Stomach (tissue), 8 donors: ENCODE measurements at regions not wholly inside any gene's neighbourhood (a gene's known extent, or its start where the extent isn't known, plus 50 kb on each side); places are given as distances from the start of the nearest gene placed in this dataset.

Experiments
- DNase-seq, 2 donors: peaks; one replicate each; pipeline versions ENCODE4 v3.0.0 to v3.0.0-alpha.2; 2013 to 2019
- H3K27ac ChIP-seq, 5 donors: fragments of 200-600 bp in 4 of 5; sonication (generic) in 4 of 5; one replicate each; pipeline ENCODE4 v1.5.1; 2013 to 2019; ENCODE audit warnings: mild to moderate bottlenecking in 1 of 5, moderate library complexity in 1 of 5
- H3K27me3 ChIP-seq, 3 donors: fragments of 200-600 bp; sonication (generic); one replicate each; pipeline ENCODE4 v1.5.1; 2017 to 2019; ENCODE audit warnings: mixed run types in 1 of 3
- H3K36me3 ChIP-seq, 4 donors: fragments of 200-600 bp; sonication (generic); 1 replicate in 3 of 4; 2 replicates in 1 of 4; pipeline ENCODE4 v1.5.1; 2016 to 2019
- H3K4me1 ChIP-seq, 4 donors: fragments of 200-600 bp; sonication (generic); one replicate each; pipeline ENCODE4 v1.5.1; 2016 to 2019
- H3K4me3 ChIP-seq, 4 donors: fragments of 200-600 bp; sonication (generic) in 3 of 4; one replicate each; pipeline ENCODE4 v1.5.1; 2016 to 2019; ENCODE audit warnings: mild to moderate bottlenecking in 1 of 4
- H3K9me3 ChIP-seq, 4 donors: fragments of 200-600 bp; sonication (generic); one replicate each; pipeline ENCODE4 v1.5.1; 2016 to 2019
- EP300 ChIP-seq: sonication (generic); formaldehyde crosslinking; IDR thresholded peaks from one replicate; pipeline ENCODE4 v1.6.1; 2017; ENCODE audit warnings: antibody characterized with exemption
- POLR2A ChIP-seq, 4 donors: fragments of 450-650 bp; IDR thresholded peaks; one replicate each; pipeline ENCODE4 v1.6.1; 2016; ENCODE audit warnings: antibody characterized with exemption in 4 of 4, control low read depth in 2 of 4, mild to moderate bottlenecking in 1 of 4, moderate library complexity in 1 of 4
- POLR2AphosphoS5 ChIP-seq, 3 donors: sonication (generic); formaldehyde crosslinking; IDR thresholded peaks; one replicate each; pipeline ENCODE4 v1.6.1; 2016; ENCODE audit warnings: antibody characterized with exemption in 3 of 3
- WGBS, 5 donors: extraction: QIAGEN DNeasy Blood & Tissue Kit in 3 of 5; methylation state at CpG; one replicate each; pipeline versions ENCODE4 v1.1.5 to v1.1.7; 2013 to 2018; 5-methylcytosine and 5-hydroxymethylcytosine counted together
- intact Hi-C: fragments of 100-400 bp; cut with DNase I; formaldehyde crosslinking; loops from one replicate; pipeline ENCODE4 v1.15.1; 2023; ENCODE audit warnings: low total_unique reads
- TF ChIP-seq, protein P1 (sequence below), 7 experiments: fragments of 450-650 bp in 4 of 7; fragments of 200-600 bp in 3 of 7; sonication (generic) in 3 of 7; IDR thresholded peaks; one replicate each; pipeline ENCODE4 v1.5.1; 2016 to 2019; ENCODE audit warnings: antibody characterized with exemption in 7 of 7, control low read depth in 2 of 7, mild to moderate bottlenecking in 1 of 7
- donor health status: healthy with polysubstance abuse.
- donor health status: Bipolar disorder and iron deficiency.
- donor health status: healthy.

DNA sequence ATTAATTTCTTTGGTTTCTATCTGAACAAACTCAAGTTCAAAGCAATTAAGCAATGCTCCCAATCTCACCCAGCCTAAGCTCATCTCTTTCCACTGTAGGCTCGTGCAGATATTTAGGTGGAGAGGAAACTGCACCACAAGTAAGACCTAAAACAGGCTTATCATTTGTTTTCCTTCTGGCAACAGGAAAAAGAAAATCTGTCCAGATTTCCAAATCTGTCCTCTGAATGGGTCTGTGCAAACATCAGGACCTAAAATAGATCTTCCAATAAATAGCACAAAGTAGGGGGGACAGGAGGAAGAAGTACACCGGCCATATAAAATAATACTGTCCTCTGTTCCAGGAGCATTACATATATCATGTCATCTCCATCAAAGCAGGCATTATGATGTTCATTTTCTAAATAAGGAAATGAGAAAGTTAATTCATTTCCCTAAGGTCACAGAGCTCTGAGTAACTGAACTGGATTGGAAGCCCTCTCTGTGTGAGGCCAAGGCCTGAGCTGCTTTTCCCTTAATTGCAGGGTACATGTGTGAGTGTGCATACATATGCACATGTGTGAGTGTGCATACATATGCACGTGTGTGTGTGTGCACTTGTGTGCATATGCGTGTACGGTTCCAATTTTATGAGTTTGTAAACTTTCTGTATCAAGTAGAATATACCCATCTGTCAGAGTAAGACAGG is 92.8 kb upstream of the PARD3 start:
- intact Hi-C loops: no loop called here
- Histone ChIP-seq H3K27ac (no peak overlapping the region), H3K4me3 (no peak overlapping the region), H3K27me3 (no peaks in the 10 kb centered on the region), H3K4me1 (peaks cover 0 to 15% (median 0%) of the 10 kb centered on the region in 4 donors), H3K36me3 (no peaks in the 10 kb centered on the region), H3K9me3 (no peaks in the 10 kb centered on the region)
- DNase-seq: no peak
- TF ChIP-seq EP300: no peak
- TF ChIP-seq POLR2A (IDR thresholded peaks at IDR 0.05): no peak
- TF ChIP-seq, protein P1, sequence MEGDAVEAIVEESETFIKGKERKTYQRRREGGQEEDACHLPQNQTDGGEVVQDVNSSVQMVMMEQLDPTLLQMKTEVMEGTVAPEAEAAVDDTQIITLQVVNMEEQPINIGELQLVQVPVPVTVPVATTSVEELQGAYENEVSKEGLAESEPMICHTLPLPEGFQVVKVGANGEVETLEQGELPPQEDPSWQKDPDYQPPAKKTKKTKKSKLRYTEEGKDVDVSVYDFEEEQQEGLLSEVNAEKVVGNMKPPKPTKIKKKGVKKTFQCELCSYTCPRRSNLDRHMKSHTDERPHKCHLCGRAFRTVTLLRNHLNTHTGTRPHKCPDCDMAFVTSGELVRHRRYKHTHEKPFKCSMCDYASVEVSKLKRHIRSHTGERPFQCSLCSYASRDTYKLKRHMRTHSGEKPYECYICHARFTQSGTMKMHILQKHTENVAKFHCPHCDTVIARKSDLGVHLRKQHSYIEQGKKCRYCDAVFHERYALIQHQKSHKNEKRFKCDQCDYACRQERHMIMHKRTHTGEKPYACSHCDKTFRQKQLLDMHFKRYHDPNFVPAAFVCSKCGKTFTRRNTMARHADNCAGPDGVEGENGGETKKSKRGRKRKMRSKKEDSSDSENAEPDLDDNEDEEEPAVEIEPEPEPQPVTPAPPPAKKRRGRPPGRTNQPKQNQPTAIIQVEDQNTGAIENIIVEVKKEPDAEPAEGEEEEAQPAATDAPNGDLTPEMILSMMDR (IDR thresholded peaks at IDR 0.05): no peak
- TF ChIP-seq POLR2AphosphoS5 (IDR thresholded peaks at IDR 0.05): no peak
- WGBS, 5 donors: 53 to 69% (median 66%) methylated on average over 5 of the region's 5 CpGs

DNA sequence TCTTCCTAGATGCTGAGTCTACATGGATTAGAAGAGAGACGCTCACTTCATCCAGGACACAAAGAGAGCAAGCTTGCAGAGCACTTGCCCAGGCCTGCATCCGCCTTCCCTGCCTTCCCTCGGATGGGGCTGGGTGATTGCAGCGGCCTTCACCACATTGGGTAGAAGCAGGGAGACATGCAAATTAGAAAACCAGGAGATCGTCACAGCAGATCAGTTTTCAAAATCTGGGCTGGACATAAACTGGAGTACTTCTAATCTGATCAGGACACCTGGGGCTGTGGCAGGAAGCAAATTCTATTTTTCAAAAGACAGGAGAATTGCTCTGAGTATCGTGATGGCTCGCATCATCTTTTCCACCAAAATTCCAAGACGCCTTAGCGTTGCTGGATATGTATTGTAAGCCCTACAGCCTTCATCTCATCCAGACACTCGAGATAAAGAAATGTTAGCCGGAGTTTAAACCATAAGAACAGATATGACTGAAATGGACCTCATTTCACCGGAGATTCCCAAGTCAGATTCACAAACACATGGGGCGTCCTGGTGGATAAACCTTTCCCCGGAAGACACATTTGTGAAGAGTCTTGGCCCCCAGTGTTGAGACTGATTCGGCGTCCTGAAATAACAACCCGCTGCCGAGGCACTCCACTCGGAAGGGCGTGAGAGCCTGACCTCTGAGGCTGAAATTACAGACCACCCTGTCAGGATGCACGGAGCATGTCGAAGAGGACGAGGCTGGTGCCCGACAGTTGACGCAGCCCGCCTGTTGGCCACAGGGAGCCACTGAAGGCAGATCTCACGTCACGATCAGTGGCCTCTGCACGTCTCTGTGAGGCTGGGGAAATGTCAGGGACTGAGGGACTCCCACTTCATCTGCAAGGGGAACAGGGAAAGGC is 91.2 kb upstream of the PARD3 start:
- peak in 1 of 2 donors; percentile 70 for DNase-seq
- Histone ChIP-seq H3K27ac (no peak overlapping the region), H3K9me3 (no peaks in the 10 kb centered on the region), H3K4me3 (no peak overlapping the region), H3K36me3 (no peaks in the 10 kb centered on the region), H3K27me3 (no peaks in the 10 kb centered on the region), H3K4me1 (peaks cover 0 to 15% (median 0%) of the 10 kb centered on the region in 4 donors)
- TF ChIP-seq, protein P1 (IDR thresholded peaks at IDR 0.05): no peak
- TF ChIP-seq POLR2A (IDR thresholded peaks at IDR 0.05) (no peak), POLR2AphosphoS5 (IDR thresholded peaks at IDR 0.05) (no peak), EP300 (no peak)
- intact Hi-C loops: no loop called here
- 63 to 79% (median 75%) methylated on average over 28 to 29 of the region's 29 CpGs for WGBS, 5 donors

DNA sequence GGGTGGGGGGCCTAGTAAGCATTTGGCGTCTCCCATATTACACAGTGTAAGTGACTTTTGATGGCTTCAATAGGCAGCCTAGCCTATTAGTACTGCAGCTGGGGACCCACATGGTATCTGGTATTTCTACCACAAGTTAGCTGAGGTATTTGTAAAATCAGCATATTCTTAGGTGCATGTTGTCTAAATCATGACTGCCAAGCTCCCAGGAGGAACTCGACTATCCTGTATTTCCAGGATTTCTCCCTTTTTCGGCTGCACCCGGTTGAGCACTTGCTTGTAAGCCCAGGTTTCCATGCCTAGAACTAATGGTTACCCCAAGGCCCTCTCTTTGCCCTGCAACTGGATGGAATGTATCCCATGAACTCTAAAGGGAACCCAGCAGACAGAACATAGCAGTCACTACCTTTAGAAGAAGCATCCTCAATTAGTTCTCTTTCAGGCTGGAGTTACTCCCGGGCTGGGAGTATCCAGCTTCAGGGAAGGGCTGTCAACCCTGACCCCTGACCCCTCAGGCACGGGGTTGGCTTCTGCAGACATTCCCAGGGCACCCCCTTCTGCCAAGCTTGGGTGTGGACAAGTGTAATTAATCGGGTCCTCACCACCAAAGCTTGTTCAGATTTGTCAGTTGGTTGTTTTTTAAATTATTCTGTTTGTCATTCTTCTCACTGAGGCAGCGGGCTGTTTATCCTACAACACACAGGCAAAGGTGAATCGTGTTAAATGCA is 90.3 kb upstream of the PARD3 start:
- Histone ChIP-seq H3K9me3 (no peaks in the 10 kb centered on the region), H3K4me1 (peaks cover 0 to 15% (median 0%) of the 10 kb centered on the region in 4 donors), H3K4me3 (no peak overlapping the region), H3K27ac (no peak overlapping the region), H3K36me3 (no peaks in the 10 kb centered on the region), H3K27me3 (no peaks in the 10 kb centered on the region)
- intact Hi-C loops: no loop called here
- no peak for DNase-seq
- TF ChIP-seq EP300 (no peak), POLR2A (IDR thresholded peaks at IDR 0.05) (no peak), POLR2AphosphoS5 (IDR thresholded peaks at IDR 0.05) (no peak)
- 68 to 81% (median 78%) methylated on average over 8 to 9 of the region's 9 CpGs for WGBS, 5 donors

DNA sequence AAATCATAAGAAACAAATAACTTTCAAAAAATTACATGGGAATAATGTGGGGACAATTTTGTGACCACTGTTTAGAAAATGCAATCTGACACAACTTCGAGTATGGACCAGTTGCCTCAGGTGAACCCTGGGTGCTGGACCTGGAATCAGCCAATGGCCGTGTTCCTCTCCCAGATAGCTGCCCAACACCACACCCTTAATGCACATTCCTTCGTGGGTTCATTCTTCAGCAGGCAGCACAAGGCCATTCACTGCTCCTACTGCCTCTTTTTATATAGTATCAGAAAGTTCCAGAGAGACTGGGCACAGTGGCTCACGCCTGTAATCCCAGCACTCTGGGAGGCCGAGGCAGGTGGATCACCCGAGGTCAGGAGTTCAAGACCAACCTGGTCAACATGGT is 89.1 kb upstream of the PARD3 start:
- no peak for DNase-seq
- H3K27ac ChIP-seq: no peak overlapping the region
- no peaks in the 10 kb centered on the region for H3K27me3 ChIP-seq
- TF ChIP-seq POLR2A (IDR thresholded peaks at IDR 0.05): no peak
- TF ChIP-seq POLR2AphosphoS5 (IDR thresholded peaks at IDR 0.05): no peak
- TF ChIP-seq EP300: no peak
- TF ChIP-seq, protein P1 (IDR thresholded peaks at IDR 0.05): no peak
- 46 to 74% (median 54%) methylated on average over 5 to 6 of the region's 6 CpGs for WGBS, 5 donors
- intact Hi-C loops: no loop called here
- H3K4me3 ChIP-seq: no peak overlapping the region
- no peaks in the 10 kb centered on the region for H3K9me3 ChIP-seq
- no peaks in the 10 kb centered on the region for H3K36me3 ChIP-seq
- peaks cover 0 to 15% (median 0%) of the 10 kb centered on the region in 4 donors for H3K4me1 ChIP-seq
